Suprapubic skin (tissue), 4 donors: ENCODE measurements at regions not wholly inside any gene's neighbourhood (a gene's known extent, or its start where the extent isn't known, plus 50 kb on each side); places are given as distances from the start of the nearest gene placed in this dataset.

Source experiments
- DNase-seq, 2 donors: peaks; one replicate each; pipeline ENCODE4 v3.0.0-alpha.2; 2019; ENCODE audit warnings: low spot score in 2 of 2
- H3K27ac ChIP-seq: fragments of 200-600 bp; sonication (generic); one replicate; pipeline ENCODE4 v1.5.1; 2019
- H3K27me3 ChIP-seq: fragments of 200-600 bp; sonication (generic); one replicate; pipeline ENCODE4 v1.5.1; 2019
- H3K36me3 ChIP-seq: fragments of 200-600 bp; sonication (generic); one replicate; pipeline ENCODE4 v1.5.1; 2019
- H3K4me1 ChIP-seq: fragments of 200-600 bp; sonication (generic); one replicate; pipeline ENCODE4 v1.5.1; 2019
- H3K4me3 ChIP-seq: fragments of 200-600 bp; sonication (generic); one replicate; pipeline ENCODE4 v1.5.1; 2019; ENCODE audit warnings: mild to moderate bottlenecking
- H3K9me3 ChIP-seq: fragments of 200-600 bp; sonication (generic); one replicate; pipeline ENCODE4 v1.5.1; 2019
- CTCF ChIP-seq, 2 donors: fragments of 200-600 bp in 1 of 2; fragments of 450-650 bp in 1 of 2; sonication (generic) in 1 of 2; IDR thresholded peaks; one replicate each; pipeline ENCODE4 v1.5.1; 2016 to 2019; ENCODE audit warnings: antibody characterized with exemption in 2 of 2, mild to moderate bottlenecking in 1 of 2, moderate library complexity in 1 of 2
- EP300 ChIP-seq: sonication (generic); formaldehyde crosslinking; IDR thresholded peaks from one replicate; pipeline ENCODE4 v1.6.1; 2017; ENCODE audit warnings: antibody characterized with exemption
- POLR2A ChIP-seq, 2 donors: fragments of 450-650 bp; IDR thresholded peaks; one replicate each; pipeline ENCODE4 v1.6.1; 2017; ENCODE audit warnings: antibody characterized with exemption in 2 of 2, mild to moderate bottlenecking in 2 of 2, moderate library complexity in 2 of 2
- POLR2AphosphoS5 ChIP-seq, 3 donors: sonication (generic); formaldehyde crosslinking; IDR thresholded peaks; one replicate each; pipeline ENCODE4 v1.6.1; 2017; ENCODE audit warnings: antibody characterized with exemption in 3 of 3
- WGBS: methylation state at CpG from one replicate; pipeline ENCODE4 v1.1.5; 2018; 5-methylcytosine and 5-hydroxymethylcytosine counted together

- DNase-seq, result no peak
- no peak overlapping the region for H3K27ac ChIP-seq
- no peaks in the 10 kb centered on the region for H3K36me3 ChIP-seq
- no peaks in the 10 kb centered on the region for H3K4me1 ChIP-seq
- no peak for TF ChIP-seq CTCF (IDR thresholded peaks at IDR 0.05)
- TF ChIP-seq POLR2A (IDR thresholded peaks at IDR 0.05), result no peak
- TF ChIP-seq EP300, result no peak
- no peak for TF ChIP-seq POLR2AphosphoS5 (IDR thresholded peaks at IDR 0.05)
- no peaks in the 10 kb centered on the region for H3K27me3 ChIP-seq
- no peak overlapping the region for H3K4me3 ChIP-seq
- H3K9me3 ChIP-seq, result no peaks in the 10 kb centered on the region
- WGBS, result 70% methylated on average over 7 of the region's 7 CpGs
Observed at GRCh38 chr10:130836344-130836743, 475.2 kb downstream of the TCERG1L start.

- TF ChIP-seq CTCF (IDR thresholded peaks at IDR 0.05) (no peak), EP300 (no peak), POLR2A (IDR thresholded peaks at IDR 0.05) (no peak), POLR2AphosphoS5 (IDR thresholded peaks at IDR 0.05) (no peak)
- Histone ChIP-seq H3K9me3 (no peaks in the 10 kb centered on the region), H3K4me3 (no peak overlapping the region), H3K27ac (no peak overlapping the region), H3K4me1 (no peaks in the 10 kb centered on the region), H3K27me3 (peaks cover 4% of the 10 kb centered on the region), H3K36me3 (no peaks in the 10 kb centered on the region)
- 80% methylated on average over 6 of the region's 12 CpGs for WGBS
- no peak for DNase-seq
Observed at GRCh38 chr10:130843051-130843653, 468.4 kb downstream of the TCERG1L start.

GRCh38 chr10:130844310-130844709, 467.2 kb downstream of the TCERG1L start:
- H3K27ac ChIP-seq, result no peak overlapping the region
- TF ChIP-seq CTCF (IDR thresholded peaks at IDR 0.05), result no peak
- no peak for TF ChIP-seq EP300
- TF ChIP-seq POLR2AphosphoS5 (IDR thresholded peaks at IDR 0.05), result no peak
- TF ChIP-seq POLR2A (IDR thresholded peaks at IDR 0.05), result no peak
- DNase-seq, result no peak
- 41% methylated on average over 7 of the region's 7 CpGs for WGBS
- H3K36me3 ChIP-seq, result no peaks in the 10 kb centered on the region
- no peak overlapping the region for H3K4me3 ChIP-seq
- no peaks in the 10 kb centered on the region for H3K4me1 ChIP-seq
- peaks cover 4% of the 10 kb centered on the region for H3K27me3 ChIP-seq
- H3K9me3 ChIP-seq, result no peaks in the 10 kb centered on the region

- WGBS, result 26% methylated on average over 1 of the region's 1 CpG
- TF ChIP-seq POLR2AphosphoS5 (IDR thresholded peaks at IDR 0.05) (no peak), CTCF (IDR thresholded peaks at IDR 0.05) (no peak)
- no peaks in the 10 kb centered on the region for H3K4me1 ChIP-seq
- H3K9me3 ChIP-seq, result no peaks in the 10 kb centered on the region
- DNase-seq, result no peak
- H3K4me3 ChIP-seq, result no peak overlapping the region
- H3K27me3 ChIP-seq, result peaks cover 4% of the 10 kb centered on the region
- H3K27ac ChIP-seq, result no peak overlapping the region
- no peaks in the 10 kb centered on the region for H3K36me3 ChIP-seq
Observed at GRCh38 chr10:130847170-130847569, 464.4 kb downstream of the TCERG1L start.

GRCh38 chr10:130848855-130849254, 462.7 kb downstream of the TCERG1L start:
- no peak for TF ChIP-seq POLR2AphosphoS5 (IDR thresholded peaks at IDR 0.05)
- TF ChIP-seq CTCF (IDR thresholded peaks at IDR 0.05), result no peak
- no peak for TF ChIP-seq EP300
- TF ChIP-seq POLR2A (IDR thresholded peaks at IDR 0.05), result no peak

More at GRCh38 chr10:130848855-130849254, 462.7 kb downstream of the TCERG1L start:
- no peaks in the 10 kb centered on the region for H3K36me3 ChIP-seq
- 84% methylated on average over 3 of the region's 3 CpGs for WGBS
- DNase-seq, result no peak
- H3K4me1 ChIP-seq, result no peaks in the 10 kb centered on the region
- H3K27ac ChIP-seq, result no peak overlapping the region
- H3K27me3 ChIP-seq, result no peaks in the 10 kb centered on the region
- H3K4me3 ChIP-seq, result no peak overlapping the region
- H3K9me3 ChIP-seq, result peaks cover 7% of the 10 kb centered on the region
